H9 (cell line): ENCODE measurements at regions not wholly inside any gene's neighbourhood (a gene's known extent, or its start where the extent isn't known, plus 50 kb on each side); places are given as distances from the start of the nearest gene placed in this dataset.

ENCODE experiments used
- DNase-seq: peaks from one replicate; pipeline ENCODE4 v3.0.0-alpha.2; 2017
- H2AFZ ChIP-seq: one replicate; pipeline ENCODE4 v1.6.1; 2013; ENCODE audit warnings: mild to moderate bottlenecking, low read length, control low read depth, moderate library complexity
- H2AK5ac ChIP-seq: 2 replicates; pipeline ENCODE4 v1.6.1; 2013; ENCODE audit warnings: low read length, control low read depth, mixed read lengths; ENCODE audit not compliant: insufficient read length
- H2BK120ac ChIP-seq: one replicate; pipeline ENCODE4 v1.6.1; 2013; ENCODE audit warnings: low read depth, mild to moderate bottlenecking, low read length, control low read depth, inconsistent platforms; ENCODE audit not compliant: poor library complexity, severe bottlenecking
- H2BK12ac ChIP-seq: 2 replicates; pipeline ENCODE4 v1.6.1; 2013; ENCODE audit warnings: low read length, control low read depth, mixed read lengths, low read depth; ENCODE audit not compliant: insufficient read length
- H2BK15ac ChIP-seq: 2 replicates; pipeline ENCODE4 v1.6.1; 2013; ENCODE audit warnings: low read depth, low read length, control low read depth
- H2BK20ac ChIP-seq: one replicate; pipeline ENCODE4 v1.6.1; 2013; ENCODE audit warnings: low read depth, mild to moderate bottlenecking, low read length, control low read depth, inconsistent platforms; ENCODE audit not compliant: poor library complexity, severe bottlenecking
- H2BK5ac ChIP-seq: 2 replicates; pipeline ENCODE4 v1.6.1; 2013; ENCODE audit warnings: low read length, control low read depth, mixed read lengths; ENCODE audit not compliant: insufficient read length
- H3K14ac ChIP-seq: 2 replicates; pipeline ENCODE4 v1.6.1; 2013; ENCODE audit warnings: low read length, control low read depth; ENCODE audit not compliant: insufficient read depth
- H3K18ac ChIP-seq: 2 replicates; pipeline ENCODE4 v1.6.1; 2013; ENCODE audit warnings: low read depth, mild to moderate bottlenecking, mixed read lengths, low read length, control low read depth; ENCODE audit not compliant: insufficient read length
- H3K23ac ChIP-seq: 2 replicates; pipeline ENCODE4 v1.6.1; 2013; ENCODE audit warnings: low read length, control low read depth, mixed read lengths, low read depth; ENCODE audit not compliant: insufficient read length
- H3K23me2 ChIP-seq: 2 replicates; pipeline ENCODE4 v1.6.1; 2013; ENCODE audit warnings: low read depth, mild to moderate bottlenecking, mixed read lengths, low read length, control low read depth; ENCODE audit not compliant: insufficient read length, poor library complexity, severe bottlenecking
- H3K27ac ChIP-seq: 2 replicates; pipeline ENCODE4 v1.5.1; 2013; ENCODE audit warnings: low read length, control low read depth, mixed read lengths, low read depth; ENCODE audit not compliant: insufficient read length
- H3K27me3 ChIP-seq: 2 replicates; pipeline ENCODE4 v1.6.1; 2013; ENCODE audit warnings: low read length, control low read depth, inconsistent platforms; ENCODE audit not compliant: insufficient read depth
- H3K4ac ChIP-seq: 2 replicates; pipeline ENCODE4 v1.6.1; 2013; ENCODE audit warnings: low read depth, mild to moderate bottlenecking, control low read depth, inconsistent platforms, low read length, moderate library complexity
- H3K4me1 ChIP-seq: 2 replicates; pipeline ENCODE4 v1.6.1; 2013; ENCODE audit warnings: low read length, control low read depth, inconsistent platforms; ENCODE audit not compliant: insufficient read depth
- H3K4me2 ChIP-seq: 2 replicates; pipeline ENCODE4 v1.6.1; 2013; ENCODE audit warnings: low read length, control low read depth, mixed read lengths; ENCODE audit not compliant: insufficient read length, insufficient read depth
- H3K56ac ChIP-seq: 2 replicates; pipeline ENCODE4 v1.6.1; 2013; ENCODE audit warnings: low read depth, mild to moderate bottlenecking, mixed read lengths, low read length, control low read depth; ENCODE audit not compliant: insufficient read length
- H3K79me1 ChIP-seq: 2 replicates; pipeline ENCODE4 v1.6.1; 2013; ENCODE audit warnings: low read depth, mild to moderate bottlenecking, moderate library complexity, low read length, control low read depth, inconsistent platforms; ENCODE audit not compliant: insufficient read depth, poor library complexity, severe bottlenecking
- H3K79me2 ChIP-seq: 2 replicates; pipeline ENCODE4 v1.6.1; 2013; ENCODE audit warnings: low read length, control low read depth, inconsistent platforms; ENCODE audit not compliant: insufficient read depth
- H3K9ac ChIP-seq: 2 replicates; pipeline ENCODE4 v1.6.1; 2013; ENCODE audit warnings: low read length, control low read depth, mixed read lengths; ENCODE audit not compliant: insufficient read length; ENCODE audit errors: extremely low read depth
- H3K9me3 ChIP-seq: one replicate; pipeline ENCODE4 v1.6.1; 2013; ENCODE audit warnings: low read depth, low read length, inconsistent platforms; ENCODE audit not compliant: control insufficient read depth
- H3T11ph ChIP-seq: one replicate; pipeline ENCODE4 v1.6.1; 2013; ENCODE audit warnings: mild to moderate bottlenecking, low read length, control low read depth, inconsistent platforms
- H4K20me1 ChIP-seq: one replicate; pipeline ENCODE4 v1.6.1; 2013; ENCODE audit not compliant: control insufficient read depth, insufficient read length, insufficient read depth
- H4K5ac ChIP-seq: 2 replicates; pipeline ENCODE4 v1.6.1; 2013; ENCODE audit warnings: low read depth, mild to moderate bottlenecking, mixed read lengths, low read length, control low read depth; ENCODE audit not compliant: insufficient read length
- H4K8ac ChIP-seq: replicated peaks from 2 replicates; pipeline ENCODE4 v1.6.1; 2013; ENCODE audit warnings: low read length, control low read depth, mixed read lengths, low read depth; ENCODE audit not compliant: insufficient read length
- H4K91ac ChIP-seq: 2 replicates; pipeline ENCODE4 v1.6.1; 2013; ENCODE audit warnings: low read depth, mild to moderate bottlenecking, moderate library complexity, mixed read lengths, low read length, control low read depth; ENCODE audit not compliant: insufficient read length
- H3K27ac Mint-ChIP-seq, 3 experiments: 2 replicates in 2 of 3; 3 replicates in 1 of 3; pipeline ENCODE4 v1.8.0; 2020 to 2021; ENCODE audit warnings: mixed read lengths in 3 of 3, mild to moderate bottlenecking in 1 of 3, moderate library complexity in 1 of 3
- H3K27me3 Mint-ChIP-seq: 2 replicates; pipeline ENCODE4 v1.8.0; 2021; ENCODE audit warnings: low read depth, mild to moderate bottlenecking, moderate library complexity, mixed read lengths
- H3K36me3 Mint-ChIP-seq, 3 experiments: 2 replicates in 2 of 3; 3 replicates in 1 of 3; pipeline ENCODE4 v1.8.0; 2020 to 2021; ENCODE audit warnings: low read depth in 3 of 3, mixed read lengths in 3 of 3; ENCODE audit not compliant: insufficient read depth in 1 of 3
- H3K4me1 Mint-ChIP-seq, 2 experiments: 2 replicates each; pipeline ENCODE4 v1.8.0; 2020; ENCODE audit warnings: mixed read lengths in 2 of 2
- H3K4me3 Mint-ChIP-seq, 2 experiments: 2 replicates in 1 of 2; 3 replicates in 1 of 2; pipeline ENCODE4 v1.8.0; 2020 to 2021; ENCODE audit warnings: mild to moderate bottlenecking in 2 of 2, mixed read lengths in 2 of 2, moderate library complexity in 1 of 2
- H3K9me3 Mint-ChIP-seq, 2 experiments: 2 replicates in 1 of 2; 3 replicates in 1 of 2; pipeline ENCODE4 v1.8.0; 2020; ENCODE audit warnings: mild to moderate bottlenecking in 2 of 2, mixed read lengths in 2 of 2, moderate library complexity in 1 of 2
- CTCF ChIP-seq: fragments of 200-600 bp; sonication (generic); conservative IDR thresholded peaks from 3 replicates; pipeline ENCODE4 v1.8.0; 2021; ENCODE audit warnings: antibody characterized with exemption, mild to moderate bottlenecking
- WGBS: extraction: QIAGEN DNeasy Blood & Tissue Kit; methylation state at CpG from one replicate; pipeline ENCODE4 v1.1.7; 2013; ENCODE audit warnings: missing lambda C conversion rate, low lambda C conversion rate, mixed read lengths; ENCODE audit not compliant: insufficient read length; ENCODE audit errors: extremely low coverage; 5-methylcytosine and 5-hydroxymethylcytosine counted together

- H2BK12ac ChIP-seq: no peak overlapping the region
- no peak overlapping the region for H2BK15ac ChIP-seq
- no peaks in the 10 kb centered on the region for H3K4me1 ChIP-seq
- H3K56ac ChIP-seq: no peak overlapping the region
- no peaks in the 10 kb centered on the region for H3K23me2 ChIP-seq
- no peak overlapping the region for H3T11ph ChIP-seq
- H2BK120ac ChIP-seq: no peak overlapping the region
- H3K4me2 ChIP-seq: no peak overlapping the region
- H3K23ac ChIP-seq: no peak overlapping the region
- no peaks in the 10 kb centered on the region for H4K20me1 ChIP-seq
- peaks cover 11% of the 10 kb centered on the region for H3K27me3 Mint-ChIP-seq
- peaks cover 92% of the 10 kb centered on the region for H3K9me3 ChIP-seq
- H4K91ac ChIP-seq: no peak overlapping the region
- H4K8ac ChIP-seq: no peak overlapping the region
- no peak overlapping the region for H3K27ac Mint-ChIP-seq
- no peak overlapping the region for H3K9ac ChIP-seq
- no peaks in the 10 kb centered on the region for H3K27me3 ChIP-seq
- H3K79me2 ChIP-seq: no peaks in the 10 kb centered on the region
- H3K4ac ChIP-seq: no peak overlapping the region
- no peaks in the 10 kb centered on the region for H3K79me1 ChIP-seq
- no peaks in the 10 kb centered on the region for H3K4me1 Mint-ChIP-seq
- H2BK20ac ChIP-seq: no peak overlapping the region
- no CpG with 5 or more reads among the region's 18 CpGs for WGBS
- H3K4me3 Mint-ChIP-seq: no peak overlapping the region
- TF ChIP-seq CTCF: no peak
- peaks cover 90% of the 10 kb centered on the region in 2 experiments for H3K9me3 Mint-ChIP-seq
- H4K5ac ChIP-seq: no peak overlapping the region
- no peak overlapping the region for H3K27ac ChIP-seq
- H3K36me3 Mint-ChIP-seq: peaks cover 13 to 52% (median 14%) of the 10 kb centered on the region in 3 experiments; a peak in 6 of 7 replicates
- no peak overlapping the region for H2AFZ ChIP-seq
- H3K14ac ChIP-seq: no peak overlapping the region
- no peak for DNase-seq
- H3K18ac ChIP-seq: no peak overlapping the region
- no peak overlapping the region for H2AK5ac ChIP-seq
- H2BK5ac ChIP-seq: no peak overlapping the region
Observed at GRCh38 chr22:47329727-47330650, 567.5 kb downstream of the TBC1D22A start.
